ENCODE measurements at regions not wholly inside any gene's neighbourhood (a gene's known extent, or its start where the extent isn't known, plus 50 kb on each side); places are given as distances from the start of the nearest gene placed in this dataset.

- H3K4me3 ChIP-seq (ENCODE audit: low read depth, low read length) = no peak overlapping the region
- TF ChIP-seq CTCF (IDR thresholded peaks at IDR 0.05; ENCODE audit: insufficient read depth, low read length, missing control alignments) = no peak
- ChIA-PET POLR2A (interaction anchor here (0.5 to 1.3 kb wide), 6 partner anchors 60 to 175 kb away, joined by 3 to 4 read pairs (median 4); no protein-coding TSS in a partner anchor), CTCF (interaction anchor here (0.6 to 1.6 kb wide), 4 partner anchors 64 to 183 kb away, joined by 3 to 7 read pairs (median 4); no protein-coding TSS in a partner anchor)
- DNase-seq (ENCODE audit: low read depth, low spot score) = peak; percentile 68
Measured at GRCh38 chr1:8197493-8198282, 120.2 kb upstream of the SLC45A1 start.

GRCh38 chr1:8194481-8195227, 123.3 kb upstream of the SLC45A1 start:
- ChIA-PET POLR2A (interaction anchor here (1.3 kb wide), 1 partner anchor 17 kb away, joined by 3 read pairs; no protein-coding TSS in a partner anchor), CTCF (interaction anchor here (1.0 to 1.9 kb wide), 3 partner anchors 9 to 164 kb away, joined by 3 to 4 read pairs (median 3); no protein-coding TSS in a partner anchor)
- no peak overlapping the region for H3K4me3 ChIP-seq (ENCODE audit: low read depth, low read length)
- TF ChIP-seq CTCF (IDR thresholded peaks at IDR 0.05; ENCODE audit: insufficient read depth, low read length, missing control alignments) = no peak
- DNase-seq (ENCODE audit: low read depth, low spot score) = no peak

GRCh38 chr1:8193840-8194406, 124.0 kb upstream of the SLC45A1 start:
- TF ChIP-seq CTCF (IDR thresholded peaks at IDR 0.05; ENCODE audit: insufficient read depth, low read length, missing control alignments) = no peak
- CTCF ChIA-PET = interaction anchor here (1.2 to 1.9 kb wide), 2 partner anchors 9 to 163 kb away, joined by 3 to 4 read pairs; no protein-coding TSS in a partner anchor
- no peak overlapping the region for H3K4me3 ChIP-seq (ENCODE audit: low read depth, low read length)
- no peak for DNase-seq (ENCODE audit: low read depth, low spot score)
- POLR2A ChIA-PET = interaction anchor here (1.3 kb wide), 1 partner anchor 18 kb away, joined by 3 read pairs; no protein-coding TSS in a partner anchor

- no peak for TF ChIP-seq CTCF (IDR thresholded peaks at IDR 0.05; ENCODE audit: insufficient read depth, low read length, missing control alignments)
- no peak overlapping the region for H3K4me3 ChIP-seq (ENCODE audit: low read depth, low read length)
- DNase-seq (ENCODE audit: low read depth, low spot score) = no peak
- CTCF ChIA-PET = no interaction called here
- POLR2A ChIA-PET = no interaction called here
Measured at GRCh38 chr1:8191474-8191873, 126.4 kb upstream of the SLC45A1 start.

GRCh38 chr1:8189931-8190483, 127.9 kb upstream of the SLC45A1 start:
- TF ChIP-seq CTCF (IDR thresholded peaks at IDR 0.05; ENCODE audit: insufficient read depth, low read length, missing control alignments) = no peak
- no peak for DNase-seq (ENCODE audit: low read depth, low spot score)
- ChIA-PET CTCF (interaction anchor here (1.4 kb wide), 1 partner anchor 15 kb away, joined by 6 read pairs; no protein-coding TSS in a partner anchor), POLR2A (no interaction called here)
- H3K4me3 ChIP-seq (ENCODE audit: low read depth, low read length) = no peak overlapping the region
